Type B pancreatic cell (in vitro differentiated cells): ENCODE measurements at regions not wholly inside any gene's neighbourhood (a gene's known extent, or its start where the extent isn't known, plus 50 kb on each side); places are given as distances from the start of the nearest gene placed in this dataset.
A peak's percentile ranks its signal among the peaks of the same experiment; 100 is the strongest.

Experiments
- DNase-seq: peaks from one replicate; pipeline ENCODE4 v3.0.0; 2021; ENCODE audit warnings: mixed read lengths; ENCODE audit not compliant: unreplicated experiment; ENCODE audit errors: extremely low spot score
- H3K27ac Mint-ChIP-seq: 2 replicates; pipeline ENCODE4 v1.8.0; 2021; ENCODE audit warnings: mild to moderate bottlenecking, mixed read lengths
- H3K27me3 Mint-ChIP-seq: 2 replicates; pipeline ENCODE4 v1.8.0; 2021; ENCODE audit warnings: mixed read lengths
- H3K36me3 Mint-ChIP-seq: 2 replicates; pipeline ENCODE4 v1.8.0; 2021; ENCODE audit warnings: mixed read lengths
- H3K4me1 Mint-ChIP-seq: one replicate; pipeline ENCODE4 v1.8.0; 2021; ENCODE audit warnings: mixed read lengths; ENCODE audit not compliant: unreplicated experiment
- H3K4me3 Mint-ChIP-seq: 2 replicates; pipeline ENCODE4 v1.8.0; 2021; ENCODE audit warnings: mild to moderate bottlenecking, mixed read lengths
- H3K9me3 Mint-ChIP-seq: 2 replicates; pipeline ENCODE4 v1.8.0; 2021; ENCODE audit warnings: mixed read lengths
- CTCF ChIP-seq: fragments of 200-600 bp; sonication (generic); conservative IDR thresholded peaks from 2 replicates; pipeline ENCODE4 v1.5.0; 2021; ENCODE audit warnings: antibody characterized with exemption, mild to moderate bottlenecking

DNA sequence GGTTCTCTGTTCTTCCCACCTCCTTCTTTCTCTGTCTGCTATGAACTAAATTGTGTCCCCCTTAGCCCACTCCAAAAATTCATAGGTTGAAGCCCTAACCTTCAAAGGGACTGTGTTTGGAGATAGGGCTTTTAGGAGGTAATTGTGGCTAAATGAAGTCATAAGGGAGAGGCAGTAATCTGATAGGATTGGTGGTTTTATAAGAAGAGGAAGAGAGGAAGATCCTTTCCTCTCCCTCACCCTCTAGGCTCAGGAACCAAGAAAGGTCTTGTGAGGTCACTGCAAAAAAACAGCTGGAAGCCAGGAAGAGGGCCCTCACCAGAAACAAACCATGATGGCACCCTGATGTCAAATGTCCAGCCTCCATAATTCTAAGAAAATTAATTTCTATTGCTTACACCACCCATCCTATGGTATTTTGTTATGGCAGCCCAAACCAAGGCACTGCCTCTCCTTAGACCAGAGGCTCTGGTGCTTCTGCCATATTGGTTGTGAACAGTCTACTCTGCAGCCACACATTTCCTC, 135.1 kb upstream of the COL21A1 start:
- peaks cover 6% of the 10 kb centered on the region for H3K9me3 Mint-ChIP-seq
- no peak for DNase-seq
- no peak overlapping the region for H3K4me3 Mint-ChIP-seq
- H3K27me3 Mint-ChIP-seq: no peaks in the 10 kb centered on the region
- H3K27ac Mint-ChIP-seq: peak overlapping the region; percentile 37
- TF ChIP-seq CTCF: no peak
- H3K4me1 Mint-ChIP-seq: peaks cover 27% of the 10 kb centered on the region
- peaks cover 4% of the 10 kb centered on the region for H3K36me3 Mint-ChIP-seq

- Mint-ChIP-seq H3K4me3 (no peak overlapping the region), H3K4me1 (peaks cover 27% of the 10 kb centered on the region), H3K9me3 (peaks cover 6% of the 10 kb centered on the region), H3K36me3 (peaks cover 4% of the 10 kb centered on the region), H3K27me3 (no peaks in the 10 kb centered on the region), H3K27ac (peak overlapping the region; percentile 37)
- DNase-seq: no peak
- TF ChIP-seq CTCF: peak; percentile 46
Observed at GRCh38 chr6:56381801-56382251, 134.4 kb upstream of the COL21A1 start.

DNA sequence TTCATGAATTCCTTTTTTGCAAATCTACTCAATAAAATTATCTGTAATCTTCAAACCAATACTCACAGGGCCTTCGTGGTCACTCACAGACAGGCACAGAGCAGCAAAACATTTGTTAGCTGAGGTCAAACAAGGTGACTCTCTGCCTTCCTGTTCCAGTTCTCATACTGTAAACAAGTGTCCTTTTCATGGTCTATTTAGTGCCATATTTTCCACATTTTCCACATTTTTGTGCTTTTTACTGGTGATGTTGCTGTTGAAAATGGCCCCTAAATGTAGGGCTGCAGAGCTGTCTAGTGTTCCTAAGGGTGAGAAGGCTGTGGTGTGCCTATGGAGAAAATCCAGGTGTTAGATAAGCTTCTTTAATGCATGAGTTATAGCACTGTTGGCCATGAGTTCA, 133.1 kb upstream of the COL21A1 start:
- Mint-ChIP-seq H3K27me3 (no peaks in the 10 kb centered on the region), H3K4me1 (peaks cover 40% of the 10 kb centered on the region)

DNA sequence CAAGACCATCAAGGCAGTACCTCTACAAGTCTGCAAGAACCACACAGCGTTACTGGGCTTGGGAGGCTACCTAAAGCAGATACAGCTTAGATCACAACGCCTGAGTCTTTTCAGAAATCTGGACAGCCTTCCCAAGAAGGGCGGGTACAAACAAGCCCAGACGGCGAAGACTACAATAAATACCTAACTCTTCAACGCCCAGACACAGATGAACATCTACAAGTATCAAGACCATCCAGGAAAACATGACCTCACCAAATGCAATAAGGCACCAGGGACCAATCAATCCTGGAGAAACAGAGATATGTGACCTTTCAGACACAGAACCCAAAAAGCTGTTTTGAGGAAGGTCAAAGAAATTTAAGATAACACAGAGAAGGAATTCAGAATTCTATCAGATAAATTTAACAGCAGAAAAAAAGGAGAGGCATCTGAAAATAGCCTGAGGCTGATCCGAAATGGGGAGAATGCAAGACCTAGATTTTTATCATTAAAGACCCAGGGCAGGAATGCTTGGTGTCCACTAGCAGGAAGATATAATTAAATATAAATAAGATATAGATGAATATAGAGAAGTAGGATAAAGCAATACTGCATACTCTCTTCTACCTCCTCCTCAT, 131.7 kb upstream of the COL21A1 start:
- no peak overlapping the region for H3K4me3 Mint-ChIP-seq

More for the DNA sequence above, 133.1 kb upstream of the COL21A1 start:
- DNase-seq: no peak
- no peak for TF ChIP-seq CTCF
- H3K4me3 Mint-ChIP-seq: no peak overlapping the region
- H3K9me3 Mint-ChIP-seq: peaks cover 13% of the 10 kb centered on the region
- H3K36me3 Mint-ChIP-seq: peaks cover 4% of the 10 kb centered on the region
- H3K27ac Mint-ChIP-seq: no peak overlapping the region

GRCh38 chr6:56378507-56378906, 131.1 kb upstream of the COL21A1 start:
- no peak for TF ChIP-seq CTCF
- H3K27me3 Mint-ChIP-seq: no peaks in the 10 kb centered on the region
- peaks cover 48% of the 10 kb centered on the region for H3K4me1 Mint-ChIP-seq
- DNase-seq: no peak
- peaks cover 4% of the 10 kb centered on the region for H3K36me3 Mint-ChIP-seq
- peaks cover 13% of the 10 kb centered on the region for H3K9me3 Mint-ChIP-seq
- no peak overlapping the region for H3K4me3 Mint-ChIP-seq
- peak overlapping the region; percentile 41 for H3K27ac Mint-ChIP-seq

More for the DNA sequence above, 131.7 kb upstream of the COL21A1 start:
- Mint-ChIP-seq H3K27ac (no peak overlapping the region), H3K9me3 (peaks cover 13% of the 10 kb centered on the region), H3K4me1 (peaks cover 48% of the 10 kb centered on the region), H3K36me3 (peaks cover 4% of the 10 kb centered on the region), H3K27me3 (no peaks in the 10 kb centered on the region)
- TF ChIP-seq CTCF: no peak
- no peak for DNase-seq
